GM12878 (cell line): ENCODE measurements at regions not wholly inside any gene's neighbourhood (a gene's known extent, or its start where the extent isn't known, plus 50 kb on each side); places are given as distances from the start of the nearest gene placed in this dataset.

Source experiments
- CHD4 ChIP-seq: fragments of 200-600 bp; sonication (generic); IDR thresholded peaks from 2 replicates; pipeline ENCODE4 v1.6.1; 2016; ENCODE audit warnings: mild to moderate bottlenecking
- GABPA ChIP-seq: IDR thresholded peaks from 2 replicates; pipeline ENCODE4 v1.6.1; 2014; ENCODE audit warnings: antibody characterized with exemption, low read depth, mild to moderate bottlenecking, inconsistent platforms
- PML ChIP-seq: IDR thresholded peaks from 2 replicates; pipeline ENCODE4 v1.6.1; 2012; ENCODE audit warnings: low read length, inconsistent platforms
- USF2 ChIP-seq: IDR thresholded peaks from 2 replicates; pipeline ENCODE4 v1.6.1; 2011; ENCODE audit warnings: low read depth, low read length, improper control_type of control experiment, borderline replicate concordance
- TF ChIP-seq, protein P1 (sequence below), 3 experiments: IDR thresholded peaks in 2 of 3; conservative IDR thresholded peaks in 1 of 3; 2 replicates each; pipeline ENCODE4 v1.5.1; 2011; ENCODE audit warnings: low read depth in 3 of 3, low read length in 3 of 3, mild to moderate bottlenecking in 3 of 3, control low read depth in 2 of 3, moderate library complexity in 2 of 3, inconsistent platforms in 1 of 3, mixed read lengths in 1 of 3; ENCODE audit not compliant: control insufficient read depth in 2 of 3, insufficient read depth in 1 of 3; ENCODE audit errors: extremely low read depth in 1 of 3

GRCh38 chr3:152051501-152052404 is 178.3 kb downstream of the SUCNR1 start:
- no peak for TF ChIP-seq GABPA
- TF ChIP-seq CHD4, result no peak
- TF ChIP-seq USF2, result no peak
- TF ChIP-seq, protein P1, sequence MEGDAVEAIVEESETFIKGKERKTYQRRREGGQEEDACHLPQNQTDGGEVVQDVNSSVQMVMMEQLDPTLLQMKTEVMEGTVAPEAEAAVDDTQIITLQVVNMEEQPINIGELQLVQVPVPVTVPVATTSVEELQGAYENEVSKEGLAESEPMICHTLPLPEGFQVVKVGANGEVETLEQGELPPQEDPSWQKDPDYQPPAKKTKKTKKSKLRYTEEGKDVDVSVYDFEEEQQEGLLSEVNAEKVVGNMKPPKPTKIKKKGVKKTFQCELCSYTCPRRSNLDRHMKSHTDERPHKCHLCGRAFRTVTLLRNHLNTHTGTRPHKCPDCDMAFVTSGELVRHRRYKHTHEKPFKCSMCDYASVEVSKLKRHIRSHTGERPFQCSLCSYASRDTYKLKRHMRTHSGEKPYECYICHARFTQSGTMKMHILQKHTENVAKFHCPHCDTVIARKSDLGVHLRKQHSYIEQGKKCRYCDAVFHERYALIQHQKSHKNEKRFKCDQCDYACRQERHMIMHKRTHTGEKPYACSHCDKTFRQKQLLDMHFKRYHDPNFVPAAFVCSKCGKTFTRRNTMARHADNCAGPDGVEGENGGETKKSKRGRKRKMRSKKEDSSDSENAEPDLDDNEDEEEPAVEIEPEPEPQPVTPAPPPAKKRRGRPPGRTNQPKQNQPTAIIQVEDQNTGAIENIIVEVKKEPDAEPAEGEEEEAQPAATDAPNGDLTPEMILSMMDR (IDR thresholded peaks at IDR 0.05 in 2 of 3, conservative IDR thresholded peaks at IDR 0.05 in 1 of 3; ENCODE audit: control insufficient read depth in 2 of 3, extremely low read depth in 1 of 3, insufficient read depth in 1 of 3, low read depth in 3 of 3, low read length in 3 of 3), result no peak
- TF ChIP-seq PML, result no peak
